HCT116 (cell line): ENCODE measurements at regions not wholly inside any gene's neighbourhood (a gene's known extent, or its start where the extent isn't known, plus 50 kb on each side); places are given as distances from the start of the nearest gene placed in this dataset.

Source experiments
- CTCF ChIP-seq, 3 experiments: fragments of 200-600 bp in 1 of 3; sonication (generic) in 1 of 3; IDR thresholded peaks in 2 of 3; conservative IDR thresholded peaks in 1 of 3; 2 replicates each; pipeline ENCODE4 v1.5.1; 2012 to 2017; ENCODE audit warnings: low read depth in 2 of 3, low read length in 2 of 3, antibody characterized with exemption in 1 of 3, borderline replicate concordance in 1 of 3, control low read depth in 1 of 3, mild to moderate bottlenecking in 1 of 3, mixed read lengths in 1 of 3, mixed run types in 1 of 3, moderate library complexity in 1 of 3; ENCODE audit not compliant: insufficient read depth in 1 of 3
- ELF1 ChIP-seq: IDR thresholded peaks from 2 replicates; pipeline ENCODE4 v1.6.1; 2012; ENCODE audit warnings: low read depth, borderline replicate concordance
- EZH2 ChIP-seq: fragments of 200-600 bp; sonication (generic); IDR thresholded peaks from 2 replicates; pipeline ENCODE4 v1.6.1; 2017; ENCODE audit warnings: antibody characterized with exemption, mixed run types
- FOSL1 ChIP-seq: IDR thresholded peaks from 2 replicates; pipeline ENCODE4 v1.6.1; 2012; ENCODE audit warnings: low read depth
- JUND ChIP-seq: IDR thresholded peaks from 2 replicates; pipeline ENCODE4 v1.6.1; 2012
- MAX ChIP-seq: IDR thresholded peaks from 2 replicates; pipeline ENCODE4 v1.6.1; 2012
- POLR2A ChIP-seq: IDR thresholded peaks from 2 replicates; pipeline ENCODE4 v1.7.0; 2011; ENCODE audit warnings: borderline replicate concordance; ENCODE audit not compliant: insufficient read depth, insufficient read length; ENCODE audit errors: extremely low read depth
- RAD21 ChIP-seq: IDR thresholded peaks from 2 replicates; pipeline ENCODE4 v1.6.1; 2012; ENCODE audit warnings: low read depth, mild to moderate bottlenecking
- REST ChIP-seq: IDR thresholded peaks from 2 replicates; pipeline ENCODE4 v1.6.1; 2012; ENCODE audit warnings: low read depth
- SIN3A ChIP-seq: IDR thresholded peaks from 2 replicates; pipeline ENCODE4 v1.6.1; 2012; ENCODE audit warnings: low read depth
- SRF ChIP-seq: IDR thresholded peaks from 2 replicates; pipeline ENCODE4 v1.6.1; 2012; ENCODE audit warnings: low read depth
- YY1 ChIP-seq: IDR thresholded peaks from 2 replicates; pipeline ENCODE4 v1.6.1; 2011; ENCODE audit warnings: low read length, low read depth, moderate library complexity, mild to moderate bottlenecking; ENCODE audit not compliant: insufficient replicate concordance; ENCODE audit errors: extremely low read depth
- ZBTB33 ChIP-seq: IDR thresholded peaks from 2 replicates; pipeline ENCODE4 v1.6.1; 2011; ENCODE audit warnings: mild to moderate bottlenecking, low read length, moderate library complexity; ENCODE audit not compliant: insufficient replicate concordance; ENCODE audit errors: extremely low read depth

- no peak for TF ChIP-seq CTCF (IDR thresholded peaks at IDR 0.05 in 2 of 3, conservative IDR thresholded peaks at IDR 0.05 in 1 of 3; ENCODE audit: borderline replicate concordance in 1 of 3, insufficient read depth in 1 of 3, low read depth in 2 of 3, low read length in 2 of 3)
- TF ChIP-seq FOSL1 = no peak
- TF ChIP-seq REST = no peak
- no peak for TF ChIP-seq SRF
- no peak for TF ChIP-seq MAX
- no peak for TF ChIP-seq SIN3A
- no peak for TF ChIP-seq RAD21
- TF ChIP-seq EZH2 = no peak
- TF ChIP-seq POLR2A = no peak
- TF ChIP-seq YY1 = no peak
- TF ChIP-seq ZBTB33 = no peak
- no peak for TF ChIP-seq ELF1
- TF ChIP-seq JUND = no peak
Observed at GRCh38 chrX:7294483-7294882, 146.5 kb upstream of the PUDP start.
